ENCODE measurements at regions not wholly inside any gene's neighbourhood (a gene's known extent, or its start where the extent isn't known, plus 50 kb on each side); places are given as distances from the start of the nearest gene placed in this dataset.

DNA sequence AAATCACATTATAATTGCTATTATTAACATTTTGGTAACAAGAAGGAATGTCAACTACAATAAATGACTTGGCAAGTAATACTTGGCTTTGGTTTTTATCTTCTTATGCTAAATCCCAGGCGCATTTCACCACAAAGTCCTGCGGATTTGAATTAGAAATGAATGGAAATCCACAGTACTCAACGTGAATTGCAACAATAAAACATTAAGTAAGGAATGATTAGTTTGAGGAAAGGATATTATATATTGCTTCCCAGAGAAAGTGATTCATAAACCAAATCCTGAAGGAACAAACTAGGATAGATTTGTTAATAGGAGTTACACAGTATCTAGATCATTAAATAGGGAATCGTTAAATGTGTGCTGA lies 1089.7 kb downstream of the TRHDE start:
- TF ChIP-seq EP300 (IDR thresholded peaks at IDR 0.05) (no peak), POLR2A (IDR thresholded peaks at IDR 0.05) (no peak)
- TF ChIP-seq, protein P1, sequence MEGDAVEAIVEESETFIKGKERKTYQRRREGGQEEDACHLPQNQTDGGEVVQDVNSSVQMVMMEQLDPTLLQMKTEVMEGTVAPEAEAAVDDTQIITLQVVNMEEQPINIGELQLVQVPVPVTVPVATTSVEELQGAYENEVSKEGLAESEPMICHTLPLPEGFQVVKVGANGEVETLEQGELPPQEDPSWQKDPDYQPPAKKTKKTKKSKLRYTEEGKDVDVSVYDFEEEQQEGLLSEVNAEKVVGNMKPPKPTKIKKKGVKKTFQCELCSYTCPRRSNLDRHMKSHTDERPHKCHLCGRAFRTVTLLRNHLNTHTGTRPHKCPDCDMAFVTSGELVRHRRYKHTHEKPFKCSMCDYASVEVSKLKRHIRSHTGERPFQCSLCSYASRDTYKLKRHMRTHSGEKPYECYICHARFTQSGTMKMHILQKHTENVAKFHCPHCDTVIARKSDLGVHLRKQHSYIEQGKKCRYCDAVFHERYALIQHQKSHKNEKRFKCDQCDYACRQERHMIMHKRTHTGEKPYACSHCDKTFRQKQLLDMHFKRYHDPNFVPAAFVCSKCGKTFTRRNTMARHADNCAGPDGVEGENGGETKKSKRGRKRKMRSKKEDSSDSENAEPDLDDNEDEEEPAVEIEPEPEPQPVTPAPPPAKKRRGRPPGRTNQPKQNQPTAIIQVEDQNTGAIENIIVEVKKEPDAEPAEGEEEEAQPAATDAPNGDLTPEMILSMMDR (IDR thresholded peaks at IDR 0.05) = no peak
